Nephron (organoid): ENCODE measurements at regions not wholly inside any gene's neighbourhood (a gene's known extent, or its start where the extent isn't known, plus 50 kb on each side); places are given as distances from the start of the nearest gene placed in this dataset.
"Not testable (repeated sequence)": the region's sequence is repeated elsewhere in the genome, so short reads cannot be mapped to it uniquely, and the experiment has no call there.

ENCODE experiments used
- H3K27ac Mint-ChIP-seq, 3 experiments: 2 replicates each; pipeline ENCODE4 v1.8.0; 2020; ENCODE audit warnings: mixed read lengths in 3 of 3, mild to moderate bottlenecking in 2 of 3, moderate library complexity in 1 of 3
- H3K27me3 Mint-ChIP-seq: 2 replicates; pipeline ENCODE4 v1.8.0; 2021; ENCODE audit warnings: low read depth, mild to moderate bottlenecking, moderate library complexity, mixed read lengths
- H3K36me3 Mint-ChIP-seq: 2 replicates; pipeline ENCODE4 v1.8.0; 2020; ENCODE audit warnings: low read depth, mixed read lengths
- H3K4me1 Mint-ChIP-seq: 2 replicates; pipeline ENCODE4 v1.8.0; 2020; ENCODE audit warnings: mixed read lengths
- H3K4me3 Mint-ChIP-seq, 3 experiments: 2 replicates each; pipeline ENCODE4 v1.8.0; 2020; ENCODE audit warnings: mild to moderate bottlenecking in 3 of 3, mixed read lengths in 3 of 3, moderate library complexity in 2 of 3
- H3K9me3 Mint-ChIP-seq: 2 replicates; pipeline ENCODE4 v1.8.0; 2020; ENCODE audit warnings: mixed read lengths
- CTCF ChIP-seq, 3 experiments: fragments of 200-600 bp; sonication (generic); IDR thresholded peaks; one replicate each; pipeline ENCODE4 v1.5.0; 2021; ENCODE audit warnings: antibody characterized with exemption in 3 of 3; ENCODE audit not compliant: unreplicated experiment in 3 of 3

- TF ChIP-seq CTCF (IDR thresholded peaks at IDR 0.05; ENCODE audit: unreplicated experiment in 3 of 3), result no peak
- Mint-ChIP-seq H3K27me3 (peaks cover 39% of the 10 kb centered on the region), H3K4me3 (no peak overlapping the region)
Observed at GRCh38 chr13:111436446-111436845, 116.0 kb downstream of the TEX29 start.

GRCh38 chr13:111437417-111437816, 117.0 kb downstream of the TEX29 start:
- Mint-ChIP-seq H3K4me1 (no peaks in the 10 kb centered on the region), H3K27ac (no peak overlapping the region), H3K4me3 (no peak overlapping the region), H3K36me3 (no peaks in the 10 kb centered on the region), H3K9me3 (peaks cover 2% of the 10 kb centered on the region), H3K27me3 (peaks cover 35% of the 10 kb centered on the region)
- no peak for TF ChIP-seq CTCF (IDR thresholded peaks at IDR 0.05; ENCODE audit: unreplicated experiment in 3 of 3)

More at GRCh38 chr13:111436446-111436845, 116.0 kb downstream of the TEX29 start:
- no peaks in the 10 kb centered on the region for H3K36me3 Mint-ChIP-seq
- H3K27ac Mint-ChIP-seq, result no peak overlapping the region
- H3K4me1 Mint-ChIP-seq, result no peaks in the 10 kb centered on the region
- no peaks in the 10 kb centered on the region for H3K9me3 Mint-ChIP-seq

- H3K27me3 Mint-ChIP-seq, result peaks cover 38% of the 10 kb centered on the region
- no peak overlapping the region for H3K4me3 Mint-ChIP-seq
- no peak for TF ChIP-seq CTCF (IDR thresholded peaks at IDR 0.05; ENCODE audit: unreplicated experiment in 3 of 3)
- no peaks in the 10 kb centered on the region for H3K36me3 Mint-ChIP-seq
- peaks cover 2% of the 10 kb centered on the region for H3K9me3 Mint-ChIP-seq
- no peak overlapping the region for H3K27ac Mint-ChIP-seq
- no peaks in the 10 kb centered on the region for H3K4me1 Mint-ChIP-seq
Observed at GRCh38 chr13:111437856-111438547, 117.6 kb downstream of the TEX29 start.

- not testable (repeated sequence) for H3K4me1 Mint-ChIP-seq, H3K9me3 Mint-ChIP-seq, H3K4me3 Mint-ChIP-seq, H3K36me3 Mint-ChIP-seq, H3K27ac Mint-ChIP-seq
- H3K27me3 Mint-ChIP-seq, result peaks cover 30% of the 10 kb centered on the region
- peak in 1 of 3 experiments; percentile 9 for TF ChIP-seq CTCF (IDR thresholded peaks at IDR 0.05; ENCODE audit: unreplicated experiment in 3 of 3)
Observed at GRCh38 chr13:111440492-111440891, 120.0 kb downstream of the TEX29 start.

- Mint-ChIP-seq H3K27ac (no peak overlapping the region), H3K36me3 (no peaks in the 10 kb centered on the region), H3K9me3 (peaks cover 14% of the 10 kb centered on the region), H3K27me3 (peaks cover 34% of the 10 kb centered on the region), H3K4me3 (no peak overlapping the region), H3K4me1 (no peaks in the 10 kb centered on the region)
- TF ChIP-seq CTCF (IDR thresholded peaks at IDR 0.05; ENCODE audit: unreplicated experiment in 3 of 3), result no peak
Observed at GRCh38 chr13:111443981-111444380, 123.5 kb downstream of the TEX29 start.

- H3K4me1 Mint-ChIP-seq, result no peaks in the 10 kb centered on the region
- peaks cover 28% of the 10 kb centered on the region for H3K27me3 Mint-ChIP-seq
- H3K36me3 Mint-ChIP-seq, result no peaks in the 10 kb centered on the region
- H3K27ac Mint-ChIP-seq, result no peak overlapping the region
- H3K4me3 Mint-ChIP-seq, result no peak overlapping the region
- no peak for TF ChIP-seq CTCF (IDR thresholded peaks at IDR 0.05; ENCODE audit: unreplicated experiment in 3 of 3)
- peaks cover 15% of the 10 kb centered on the region for H3K9me3 Mint-ChIP-seq
Observed at GRCh38 chr13:111448504-111448903, 128.1 kb downstream of the TEX29 start.
